ENCODE measurements at regions not wholly inside any gene's neighbourhood (a gene's known extent, or its start where the extent isn't known, plus 50 kb on each side); places are given as distances from the start of the nearest gene placed in this dataset.

DNA sequence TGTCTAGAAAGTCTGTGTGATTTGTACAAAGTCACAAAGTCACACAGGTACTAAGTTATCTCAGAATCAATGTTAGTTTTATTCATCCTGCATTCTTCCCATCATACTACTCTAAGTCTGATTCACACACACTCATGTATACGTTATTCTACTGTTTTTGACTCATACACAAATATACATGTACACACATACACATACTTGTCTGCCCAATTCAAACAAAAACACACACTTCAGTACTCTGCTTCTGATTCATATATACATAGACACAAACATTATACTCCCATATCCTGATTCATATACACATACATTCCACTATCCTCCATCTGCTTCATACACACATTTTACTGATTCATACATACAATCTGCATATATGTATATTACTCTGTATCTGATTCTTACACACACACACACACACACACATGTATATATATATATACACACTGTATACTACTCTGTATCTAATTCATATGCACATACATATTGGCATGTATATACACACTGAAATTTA is 69.3 kb downstream of the KLF12 start:
- H3K27me3 ChIP-seq (replicated peaks; ENCODE audit: control insufficient read depth, insufficient read depth, low read length): no peaks in the 10 kb centered on the region
- no peak for DNase-seq
- H3K36me3 Mint-ChIP-seq (ENCODE audit: insufficient read depth, unreplicated experiment): no peaks in the 10 kb centered on the region
- no peak overlapping the region for H3K4me3 Mint-ChIP-seq (ENCODE audit: unreplicated experiment)
- H3K27ac Mint-ChIP-seq (ENCODE audit: unreplicated experiment): no peak overlapping the region
- no peaks in the 10 kb centered on the region for H3K36me3 ChIP-seq (ENCODE audit: control insufficient read depth, insufficient read depth, low read length)
- ChIA-PET CTCF (no interaction called here), POLR2A (no interaction called here)
- intact Hi-C loops (cut with micrococcal nuclease; ENCODE audit: unreplicated experiment): no loop called here
- no peaks in the 10 kb centered on the region for H3K4me1 ChIP-seq
- TF ChIP-seq, protein P1, sequence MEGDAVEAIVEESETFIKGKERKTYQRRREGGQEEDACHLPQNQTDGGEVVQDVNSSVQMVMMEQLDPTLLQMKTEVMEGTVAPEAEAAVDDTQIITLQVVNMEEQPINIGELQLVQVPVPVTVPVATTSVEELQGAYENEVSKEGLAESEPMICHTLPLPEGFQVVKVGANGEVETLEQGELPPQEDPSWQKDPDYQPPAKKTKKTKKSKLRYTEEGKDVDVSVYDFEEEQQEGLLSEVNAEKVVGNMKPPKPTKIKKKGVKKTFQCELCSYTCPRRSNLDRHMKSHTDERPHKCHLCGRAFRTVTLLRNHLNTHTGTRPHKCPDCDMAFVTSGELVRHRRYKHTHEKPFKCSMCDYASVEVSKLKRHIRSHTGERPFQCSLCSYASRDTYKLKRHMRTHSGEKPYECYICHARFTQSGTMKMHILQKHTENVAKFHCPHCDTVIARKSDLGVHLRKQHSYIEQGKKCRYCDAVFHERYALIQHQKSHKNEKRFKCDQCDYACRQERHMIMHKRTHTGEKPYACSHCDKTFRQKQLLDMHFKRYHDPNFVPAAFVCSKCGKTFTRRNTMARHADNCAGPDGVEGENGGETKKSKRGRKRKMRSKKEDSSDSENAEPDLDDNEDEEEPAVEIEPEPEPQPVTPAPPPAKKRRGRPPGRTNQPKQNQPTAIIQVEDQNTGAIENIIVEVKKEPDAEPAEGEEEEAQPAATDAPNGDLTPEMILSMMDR (IDR thresholded peaks at IDR 0.05; ENCODE audit: insufficient read depth in 1 of 2, low read depth in 1 of 2, low read length in 1 of 2, severe bottlenecking in 1 of 2, unreplicated experiment in 1 of 2): no peak
- H3K4me1 Mint-ChIP-seq (ENCODE audit: low read depth, unreplicated experiment): peaks cover 7% of the 10 kb centered on the region
- H3K27me3 Mint-ChIP-seq (ENCODE audit: insufficient read depth, unreplicated experiment): no peaks in the 10 kb centered on the region
- H3K9me3 Mint-ChIP-seq (ENCODE audit: unreplicated experiment): peaks cover 5% of the 10 kb centered on the region
- no peak overlapping the region for H3K4me3 ChIP-seq (ENCODE audit: low read depth, low read length)
- no peaks in the 10 kb centered on the region for H3K9me3 ChIP-seq
- BruUV-seq (replicated peaks): no TSS peak

- H3K27me3 ChIP-seq (replicated peaks; ENCODE audit: control insufficient read depth, insufficient read depth, low read length): no peaks in the 10 kb centered on the region
- CTCF ChIA-PET: no interaction called here
- TF ChIP-seq, protein P1 (IDR thresholded peaks at IDR 0.05; ENCODE audit: insufficient read depth in 1 of 2, low read depth in 1 of 2, low read length in 1 of 2, severe bottlenecking in 1 of 2, unreplicated experiment in 1 of 2): no peak
- intact Hi-C loops (cut with micrococcal nuclease; ENCODE audit: unreplicated experiment): no loop called here
- Mint-ChIP-seq H3K4me3 (ENCODE audit: unreplicated experiment) (no peak overlapping the region), H3K36me3 (ENCODE audit: insufficient read depth, unreplicated experiment) (no peaks in the 10 kb centered on the region), H3K27ac (ENCODE audit: unreplicated experiment) (no peak overlapping the region), H3K27me3 (ENCODE audit: insufficient read depth, unreplicated experiment) (no peaks in the 10 kb centered on the region), H3K4me1 (ENCODE audit: low read depth, unreplicated experiment) (peaks cover 7% of the 10 kb centered on the region), H3K9me3 (ENCODE audit: unreplicated experiment) (peaks cover 7% of the 10 kb centered on the region)
- H3K4me1 ChIP-seq: no peaks in the 10 kb centered on the region
- no peak overlapping the region for H3K4me3 ChIP-seq (ENCODE audit: low read depth, low read length)
- H3K9me3 ChIP-seq: no peaks in the 10 kb centered on the region
- POLR2A ChIA-PET: no interaction called here
- no peak for DNase-seq
- no TSS peak for BruUV-seq (replicated peaks)
- H3K36me3 ChIP-seq (ENCODE audit: control insufficient read depth, insufficient read depth, low read length): no peaks in the 10 kb centered on the region
These were observed 70.6 kb downstream of the KLF12 start for GRCh38 chr13:74063533-74064100.

- BruUV-seq (replicated peaks): no TSS peak
- Mint-ChIP-seq H3K27ac (ENCODE audit: unreplicated experiment) (no peak overlapping the region), H3K36me3 (ENCODE audit: insufficient read depth, unreplicated experiment) (no peaks in the 10 kb centered on the region), H3K4me3 (ENCODE audit: unreplicated experiment) (no peak overlapping the region), H3K4me1 (ENCODE audit: low read depth, unreplicated experiment) (peaks cover 7% of the 10 kb centered on the region), H3K27me3 (ENCODE audit: insufficient read depth, unreplicated experiment) (no peaks in the 10 kb centered on the region), H3K9me3 (ENCODE audit: unreplicated experiment) (peaks cover 7% of the 10 kb centered on the region)
- TF ChIP-seq, protein P1 (IDR thresholded peaks at IDR 0.05; ENCODE audit: insufficient read depth in 1 of 2, low read depth in 1 of 2, low read length in 1 of 2, severe bottlenecking in 1 of 2, unreplicated experiment in 1 of 2): no peak
- no peak overlapping the region for H3K4me3 ChIP-seq (ENCODE audit: low read depth, low read length)
- CTCF ChIA-PET: no interaction called here
- no peaks in the 10 kb centered on the region for H3K36me3 ChIP-seq (ENCODE audit: control insufficient read depth, insufficient read depth, low read length)
- no peak for DNase-seq
- POLR2A ChIA-PET: no interaction called here
- no peaks in the 10 kb centered on the region for H3K9me3 ChIP-seq
- no peaks in the 10 kb centered on the region for H3K27me3 ChIP-seq (replicated peaks; ENCODE audit: control insufficient read depth, insufficient read depth, low read length)
- no peaks in the 10 kb centered on the region for H3K4me1 ChIP-seq
- intact Hi-C loops (cut with micrococcal nuclease; ENCODE audit: unreplicated experiment): no loop called here
These were observed 71.3 kb downstream of the KLF12 start for GRCh38 chr13:74062933-74063332.

All from Caco-2 (cell line).